Fibroblast of skin of left quadriceps (primary cell): ENCODE measurements at regions not wholly inside any gene's neighbourhood (a gene's known extent, or its start where the extent isn't known, plus 50 kb on each side); places are given as distances from the start of the nearest gene placed in this dataset.

Experiments used
- DNase-seq, 2 experiments: peaks; one replicate each; pipeline ENCODE4 v3.0.0-alpha.2; 2013; ENCODE audit warnings: low read depth in 2 of 2

DNA sequence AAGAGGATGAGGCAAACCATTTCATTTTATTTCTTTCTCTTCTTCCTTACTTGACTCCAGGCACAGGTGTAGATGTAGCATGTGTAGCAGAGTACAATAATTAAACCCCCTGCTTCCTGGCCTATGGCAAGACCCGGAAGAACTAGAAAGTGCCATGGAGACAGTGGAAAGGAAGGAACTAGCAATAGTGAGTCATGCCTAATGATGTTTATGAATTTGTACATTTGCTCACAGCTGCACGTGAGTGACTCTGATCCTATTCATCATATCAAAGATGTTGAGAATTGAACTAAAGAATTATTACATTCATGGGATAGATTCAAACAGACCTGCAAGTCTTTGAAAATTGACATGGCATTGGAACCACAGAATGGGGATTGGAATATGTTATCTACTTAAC lies 2233.9 kb upstream of the TENM3 start:
- no peak for DNase-seq

DNA sequence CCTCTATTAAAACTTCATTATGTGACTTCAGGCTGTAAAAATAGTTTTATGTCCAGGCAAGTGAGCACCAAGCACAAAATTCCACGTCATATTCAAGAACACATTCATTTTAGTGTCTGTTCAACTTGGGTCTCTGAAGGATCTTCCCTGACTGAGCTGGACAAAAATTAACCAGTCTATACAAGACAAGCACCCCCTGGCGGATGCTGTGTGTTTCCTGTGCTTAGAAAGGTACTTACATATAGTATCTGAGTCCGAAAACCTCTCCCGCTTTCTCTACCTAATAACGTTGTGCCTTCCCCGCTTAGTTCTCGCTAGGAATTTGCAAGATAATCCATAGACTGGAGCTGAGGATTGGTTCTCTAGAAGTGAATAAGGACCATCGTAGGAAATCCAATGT lies 2214.5 kb upstream of the TENM3 start:
- DNase-seq: peak; percentile 17 to 26

- DNase-seq: no peak
Observed at GRCh38 chr4:180031330-180031729, 2211.9 kb upstream of the TENM3 start.

DNA sequence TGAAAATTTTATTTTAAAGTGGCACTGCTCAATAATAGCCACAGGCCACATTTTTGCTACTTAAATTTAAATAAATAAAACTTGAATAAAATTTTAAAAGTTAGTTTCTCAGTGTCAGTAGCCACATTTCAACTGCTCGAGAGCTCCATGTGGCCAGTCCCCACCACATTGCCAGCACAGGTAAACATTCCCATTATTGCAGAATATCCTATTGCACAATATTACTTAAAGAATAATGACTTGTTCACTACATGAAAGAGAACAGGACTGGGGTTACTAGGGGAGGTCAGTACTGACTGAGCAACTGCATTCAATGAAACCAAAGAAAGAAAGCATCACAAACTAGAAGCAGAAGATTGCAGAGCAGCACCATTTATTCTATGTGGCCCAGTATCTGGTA lies 2201.6 kb upstream of the TENM3 start:
- DNase-seq: no peak

DNA sequence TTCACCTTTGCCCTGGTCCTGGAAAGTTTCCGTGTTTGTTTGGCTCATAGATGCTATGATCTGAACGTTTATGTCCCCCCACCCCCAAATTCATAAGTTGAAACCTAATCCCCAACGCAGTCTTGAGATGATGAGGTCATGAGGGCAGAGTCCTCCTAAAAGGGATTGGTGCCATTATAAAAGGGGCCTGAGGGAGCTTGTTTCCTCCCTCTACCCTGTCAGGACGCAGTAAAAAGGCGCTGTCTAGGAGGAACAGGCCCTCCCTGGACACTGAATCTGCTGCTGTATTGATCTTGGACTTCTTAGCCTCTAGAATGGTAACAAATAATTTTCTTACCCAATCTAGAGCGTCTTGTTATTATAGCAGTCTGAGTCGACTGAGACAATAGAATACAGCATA lies 2190.6 kb upstream of the TENM3 start:
- DNase-seq: no peak

DNA sequence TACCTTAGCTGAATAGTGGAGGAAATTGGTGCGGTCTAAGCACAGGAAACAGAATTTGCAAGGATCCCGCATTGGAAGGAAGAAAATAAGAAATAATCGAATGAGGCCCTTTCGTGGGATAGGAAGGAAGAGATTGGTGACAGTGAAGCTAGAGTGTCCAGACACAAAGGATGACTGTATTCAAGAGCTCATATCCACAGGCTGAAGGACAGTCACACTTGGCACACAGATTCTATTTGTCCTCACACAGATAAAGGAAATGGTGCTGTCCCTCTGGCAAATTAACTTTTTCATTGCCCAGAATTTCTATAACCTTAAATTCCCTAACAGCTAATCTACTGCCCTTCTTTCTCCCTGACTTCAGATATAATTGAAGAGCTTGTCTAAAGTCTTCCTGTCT lies 2188.9 kb upstream of the TENM3 start:
- DNase-seq: no peak

DNA sequence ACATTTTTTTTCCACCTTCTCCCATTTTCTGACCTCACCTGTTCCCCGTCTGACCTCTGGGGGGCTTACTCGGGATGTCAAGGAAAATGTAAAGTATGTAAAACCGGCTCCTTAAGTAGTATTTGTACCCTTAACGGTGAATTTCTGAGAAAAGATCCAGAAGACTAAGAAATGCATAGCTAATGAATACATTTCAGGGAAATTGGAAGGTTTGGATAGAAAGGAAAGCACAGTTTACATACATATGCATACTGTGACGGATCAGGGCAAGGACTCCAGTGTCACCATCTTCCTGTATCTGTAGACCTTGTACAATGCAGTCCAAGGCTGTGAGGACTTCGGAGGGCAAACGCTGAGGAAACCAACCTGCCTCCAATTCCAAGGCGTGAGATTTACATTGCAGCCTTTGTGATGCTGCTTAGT lies 2185.9 kb upstream of the TENM3 start:
- DNase-seq: no peak

GRCh38 chr4:180057891-180058671 lies 2185.1 kb upstream of the TENM3 start:
- DNase-seq: no peak

DNA sequence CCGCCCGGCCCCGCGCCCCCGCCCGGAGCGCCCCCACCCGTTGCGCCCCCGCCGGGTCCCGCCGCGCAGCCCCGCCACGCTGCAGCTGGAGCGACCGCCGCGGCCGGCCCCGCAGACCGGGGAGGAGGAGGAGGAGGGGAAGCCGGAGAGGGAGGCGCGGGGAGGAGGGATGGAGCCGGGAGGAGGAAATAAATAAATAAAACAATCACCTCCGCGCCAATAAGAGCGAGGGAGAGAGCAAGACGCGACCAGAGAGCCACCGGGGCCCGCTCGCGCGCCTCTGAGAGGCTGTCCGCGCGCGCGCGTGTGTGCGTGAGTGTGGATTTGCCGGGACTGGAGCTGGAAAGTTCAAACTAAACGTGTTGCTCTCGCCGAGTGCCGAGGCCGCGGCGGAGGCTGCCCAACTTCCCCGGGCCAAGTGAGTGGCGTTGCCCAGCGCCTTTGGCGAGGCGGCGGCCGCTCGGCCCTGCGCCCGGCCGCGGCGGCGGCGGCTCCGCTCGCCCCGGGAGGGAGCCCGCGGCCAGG lies 2184.4 kb upstream of the TENM3 start:
- peak in 1 of 2 experiments; percentile 18 for DNase-seq

GRCh38 chr4:180059216-180059881 lies 2183.9 kb upstream of the TENM3 start:
- no peak for DNase-seq

DNA sequence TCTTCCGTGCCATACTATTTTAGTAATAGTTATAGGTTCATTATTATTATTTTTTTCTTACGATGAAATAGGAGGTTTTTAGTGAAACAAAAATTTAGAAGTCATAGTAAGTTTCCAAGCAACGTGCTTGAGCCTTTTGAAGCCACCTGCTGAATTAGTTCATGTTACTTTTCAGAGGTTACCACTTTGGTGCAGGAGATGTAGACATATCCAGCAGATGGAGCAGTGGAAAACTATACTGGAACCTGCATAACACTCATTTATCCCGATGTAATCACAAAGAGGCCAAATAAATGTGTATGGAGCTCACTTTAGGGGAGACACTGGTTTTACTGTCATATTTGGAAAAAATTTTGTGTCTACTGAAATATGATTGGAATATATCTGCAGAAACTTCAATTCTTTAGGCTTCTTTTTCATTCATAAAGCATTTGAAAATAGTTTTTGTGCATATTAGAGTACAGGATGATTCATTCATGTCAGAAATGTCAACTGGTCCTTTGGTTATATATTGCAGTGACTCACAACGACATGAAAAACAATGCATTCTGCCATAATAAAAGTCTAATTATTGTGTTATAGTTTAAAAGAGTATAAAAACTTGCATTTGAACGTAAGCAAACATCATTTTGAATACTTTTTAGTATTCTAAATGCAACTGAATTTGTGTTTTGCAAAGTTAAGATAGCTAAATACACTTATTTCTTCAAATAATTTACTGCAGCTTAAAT lies 2182.9 kb upstream of the TENM3 start:
- no peak for DNase-seq

- no peak for DNase-seq
Observed at GRCh38 chr4:180081072-180081471, 2162.1 kb upstream of the TENM3 start.

DNA sequence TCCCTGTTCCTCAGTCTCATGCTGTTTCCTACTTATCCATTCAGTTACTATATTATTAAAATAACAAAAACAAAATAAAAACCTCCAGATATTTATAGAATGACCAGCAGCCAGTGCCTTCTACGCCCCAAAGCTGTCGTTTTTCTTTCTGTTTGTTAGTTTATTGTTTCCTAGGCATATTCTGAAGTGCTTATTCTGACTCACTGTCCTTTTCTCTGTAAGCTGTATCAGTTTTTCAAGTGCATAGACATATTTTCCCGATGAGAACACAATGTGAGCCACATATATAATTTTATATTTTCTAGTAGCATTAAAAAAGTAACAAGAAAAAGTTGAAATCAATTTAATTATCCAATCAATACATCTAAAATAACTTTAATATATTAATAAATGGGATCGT lies 2158.6 kb upstream of the TENM3 start:
- DNase-seq: no peak

DNA sequence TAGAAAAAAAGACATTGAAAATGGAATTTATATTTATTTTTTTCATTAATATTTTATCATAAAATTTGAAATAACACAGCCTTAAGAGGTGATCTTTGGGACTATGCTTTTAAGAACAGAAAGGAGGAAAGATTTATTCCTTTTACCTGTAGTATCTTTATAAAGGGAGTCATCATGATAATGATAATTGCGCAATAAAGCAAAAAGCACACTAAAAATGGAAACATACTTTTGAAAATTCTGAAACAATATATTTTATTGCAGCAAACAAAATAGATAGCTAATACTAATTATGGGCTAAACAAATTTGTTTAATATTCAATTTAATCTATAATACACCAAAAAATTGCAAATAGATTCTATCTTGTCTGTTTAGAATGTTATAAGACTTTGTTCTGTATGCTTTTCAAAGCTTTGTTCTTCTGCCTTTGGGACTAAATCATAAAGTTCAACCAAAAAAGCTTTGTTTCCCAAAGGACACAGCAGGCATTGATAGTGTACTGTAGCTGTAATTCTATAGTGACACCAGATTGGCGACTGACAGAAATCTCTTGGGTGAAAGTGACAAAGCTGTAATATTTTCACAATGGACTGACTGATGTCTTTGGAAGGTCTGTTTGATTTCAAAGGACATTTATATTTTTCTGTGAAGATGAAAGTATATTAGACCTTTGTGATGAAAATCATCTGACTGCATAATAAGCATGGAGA lies 2156.6 kb upstream of the TENM3 start:
- no peak for DNase-seq

DNA sequence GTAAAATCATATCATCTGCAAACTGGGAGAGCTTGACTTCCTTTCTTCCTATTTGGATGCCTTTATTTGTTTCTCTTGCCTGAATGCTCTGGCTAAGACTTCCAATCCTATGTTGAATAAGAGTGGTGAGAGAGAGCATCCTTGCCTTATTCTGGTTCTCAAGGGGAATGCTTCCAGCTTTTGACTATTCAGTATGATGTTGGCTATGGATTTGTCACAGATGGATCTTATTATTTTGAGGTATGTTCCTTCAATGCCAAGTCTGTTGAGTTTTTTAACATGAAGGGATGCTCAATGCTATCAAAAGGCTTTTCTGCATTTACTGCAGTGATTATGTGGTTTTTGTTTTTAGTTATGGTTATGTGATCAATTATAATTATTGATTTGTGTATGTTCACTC lies 2144.6 kb upstream of the TENM3 start:
- no peak for DNase-seq

DNA sequence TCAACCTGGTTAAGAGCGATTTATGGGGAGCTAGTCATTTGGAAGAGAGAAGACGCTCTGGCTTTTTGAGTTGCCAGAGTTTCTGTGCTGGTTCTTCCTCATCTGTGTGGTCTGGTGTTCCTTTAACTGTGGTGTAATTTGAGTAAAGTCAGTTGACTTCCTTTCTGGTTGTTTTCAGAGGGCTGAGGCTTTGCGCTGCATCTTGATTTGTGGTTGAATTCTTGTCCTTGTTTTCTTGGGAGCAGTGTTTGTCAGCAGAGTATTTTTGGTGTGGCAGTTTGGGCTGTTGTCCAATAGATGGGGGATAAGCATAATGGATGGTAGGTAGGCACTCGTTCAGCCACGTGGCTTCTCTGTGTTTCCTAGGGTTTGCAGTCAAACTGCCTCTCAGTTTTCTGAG lies 2143.2 kb upstream of the TENM3 start:
- DNase-seq: no peak

GRCh38 chr4:180100433-180101344 lies 2142.5 kb upstream of the TENM3 start:
- no peak for DNase-seq

DNA sequence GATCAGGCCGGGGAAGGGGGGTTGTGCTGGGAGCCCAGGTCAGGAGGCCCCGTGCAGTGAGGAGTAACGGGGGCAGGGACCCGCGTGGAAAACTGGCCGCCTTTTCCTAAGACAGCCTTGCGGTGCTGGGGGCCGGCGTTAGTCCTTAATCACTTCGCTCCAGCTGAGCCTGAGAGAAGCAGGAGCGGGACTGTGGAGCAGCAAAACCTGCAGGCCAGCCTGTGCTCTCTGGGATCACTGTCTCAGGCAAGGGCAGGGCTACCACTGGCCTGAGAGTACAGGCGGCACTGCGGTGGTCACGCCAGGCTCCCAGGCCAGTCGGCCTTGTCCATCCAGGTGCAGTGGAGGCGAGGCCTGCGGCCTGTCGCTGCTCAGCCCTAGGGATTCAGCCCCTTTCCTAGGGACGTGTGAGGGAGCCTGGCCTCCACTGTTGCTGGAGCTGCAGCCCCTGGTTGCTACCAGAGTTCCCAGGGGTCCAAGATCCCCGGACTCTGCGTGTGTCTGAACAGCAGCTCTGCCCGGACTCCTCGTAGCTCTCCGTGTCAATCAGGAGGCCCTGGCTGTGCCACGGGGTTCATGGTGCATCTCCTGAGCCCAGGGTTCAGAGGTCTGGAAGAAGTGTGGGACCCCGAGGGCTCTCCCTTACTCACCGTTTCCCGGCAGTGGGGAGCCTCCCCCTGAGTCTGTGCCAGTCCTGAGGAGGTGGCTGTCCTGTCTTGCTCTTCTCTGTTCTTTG lies 2141.7 kb upstream of the TENM3 start:
- DNase-seq: no peak

DNA sequence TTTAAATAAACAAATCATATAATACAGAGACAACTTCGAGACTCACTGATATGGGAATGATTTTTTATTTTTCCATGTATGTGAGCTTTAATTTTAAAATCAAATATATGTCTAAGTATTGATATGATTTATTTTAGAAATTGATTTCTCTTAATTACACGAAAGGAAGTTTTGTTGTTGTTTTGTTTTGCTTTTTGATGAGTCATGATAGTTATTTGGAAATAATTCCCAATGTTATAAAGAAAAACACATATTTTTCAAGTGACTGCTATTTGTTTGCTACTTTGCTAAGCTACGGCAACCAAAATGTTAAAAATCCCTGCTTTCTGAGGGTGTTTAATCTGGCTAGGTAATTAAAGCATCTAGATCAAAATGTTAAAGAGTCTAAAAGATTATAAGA lies 2139.4 kb upstream of the TENM3 start:
- DNase-seq: no peak

DNA sequence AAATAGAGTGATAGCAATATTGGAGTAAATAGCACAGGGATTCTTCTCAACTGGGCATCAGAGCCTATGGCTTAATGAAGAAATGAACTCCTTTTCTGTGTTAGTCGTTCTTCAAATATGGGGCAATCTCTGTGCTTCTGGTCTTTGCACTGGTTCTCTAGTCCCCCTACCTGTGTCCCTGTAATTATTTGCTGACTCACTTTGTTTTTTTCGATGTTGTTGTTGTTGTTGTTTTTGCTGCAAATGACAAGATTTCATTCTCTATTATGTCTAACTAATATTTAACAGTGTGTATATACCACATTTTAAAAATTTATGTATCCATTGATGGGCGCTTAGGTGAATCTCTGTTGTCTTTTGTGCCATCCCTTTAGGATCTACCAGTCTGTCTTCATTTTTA lies 2137.8 kb upstream of the TENM3 start:
- no peak for DNase-seq
